ENCODE measurements at regions not wholly inside any gene's neighbourhood (a gene's known extent, or its start where the extent isn't known, plus 50 kb on each side); places are given as distances from the start of the nearest gene placed in this dataset.
"Not testable (repeated sequence)": the region's sequence is repeated elsewhere in the genome, so short reads cannot be mapped to it uniquely, and the experiment has no call there.

DNA sequence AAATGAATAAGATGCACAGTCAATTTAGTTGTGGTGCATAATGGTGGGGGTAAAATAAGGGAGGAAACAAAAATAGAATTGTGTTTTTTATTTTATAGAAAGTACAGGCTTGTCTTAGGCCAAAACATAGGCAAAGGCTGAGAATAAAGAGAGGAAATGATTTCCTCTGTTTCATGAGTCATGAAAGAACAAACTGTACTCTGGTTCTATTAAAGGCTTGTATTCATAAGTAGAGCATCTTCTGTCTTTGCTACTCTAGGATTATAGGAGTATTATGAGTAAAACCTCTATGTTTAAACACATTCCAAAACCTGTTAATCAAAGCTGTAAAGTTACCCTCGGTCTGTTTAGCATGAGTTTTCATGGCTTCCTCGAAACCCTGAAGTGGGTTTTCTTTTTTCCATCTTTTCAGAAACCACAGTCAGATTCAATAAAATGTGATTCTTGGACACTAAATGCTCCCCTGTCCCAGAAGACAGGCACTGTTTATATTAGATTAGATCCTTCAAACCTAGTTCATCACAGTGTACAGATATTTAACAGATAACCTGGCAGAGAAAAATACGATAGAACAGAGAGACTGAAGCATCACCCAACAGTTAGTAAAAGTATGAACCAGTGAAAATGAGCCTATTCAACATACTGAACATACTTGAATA lies 473.9 kb upstream of the CYLC2 start:
- no peak overlapping the region for H3K4me3 ChIP-seq (ENCODE audit: low read length)
- DNase-seq (ENCODE audit: low read depth, low spot score) = no peak

GRCh38 chr9:102519423-102519822 lies 475.7 kb upstream of the CYLC2 start:
- DNase-seq (ENCODE audit: low read depth, low spot score) = no peak
- no peak overlapping the region for H3K4me3 ChIP-seq (ENCODE audit: low read length)

DNA sequence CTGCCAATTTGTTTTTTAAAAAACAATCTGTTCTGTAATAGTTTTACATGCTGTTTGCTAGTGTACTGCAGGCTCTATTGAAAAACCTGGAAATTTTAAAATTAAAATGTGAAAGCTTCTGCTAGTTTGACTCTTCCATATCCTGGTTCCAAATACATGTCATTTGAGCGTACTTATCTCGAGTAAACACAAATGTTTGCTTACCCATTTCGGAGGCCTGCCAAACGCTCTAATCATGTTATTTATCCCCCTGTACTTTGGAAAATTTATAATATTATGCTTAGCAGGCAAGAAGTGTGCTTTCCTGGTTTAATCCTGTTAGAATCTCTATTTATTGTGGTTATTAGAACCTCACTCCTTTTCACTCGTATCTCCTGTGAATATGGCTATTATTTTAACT lies 476.8 kb upstream of the CYLC2 start:
- no peak for DNase-seq (ENCODE audit: low read depth, low spot score)
- no peak overlapping the region for H3K4me3 ChIP-seq (ENCODE audit: low read length)

GRCh38 chr9:102514541-102514940 lies 480.6 kb upstream of the CYLC2 start:
- no peak for DNase-seq (ENCODE audit: low read depth, low spot score)
- H3K4me3 ChIP-seq (ENCODE audit: low read length) = no peak overlapping the region

GRCh38 chr9:102507044-102507687 lies 488.0 kb upstream of the CYLC2 start:
- no peak for DNase-seq (ENCODE audit: low read depth, low spot score)
- no peak overlapping the region for H3K4me3 ChIP-seq (ENCODE audit: low read length)

- DNase-seq (ENCODE audit: low read depth, low spot score) = no peak
- no peak overlapping the region for H3K4me3 ChIP-seq (ENCODE audit: low read length)
Measured at GRCh38 chr9:102506406-102506805, 488.7 kb upstream of the CYLC2 start.

GRCh38 chr9:102499468-102499867 lies 495.7 kb upstream of the CYLC2 start:
- H3K4me3 ChIP-seq (ENCODE audit: low read length) = no peak overlapping the region
- DNase-seq (ENCODE audit: low read depth, low spot score) = no peak

DNA sequence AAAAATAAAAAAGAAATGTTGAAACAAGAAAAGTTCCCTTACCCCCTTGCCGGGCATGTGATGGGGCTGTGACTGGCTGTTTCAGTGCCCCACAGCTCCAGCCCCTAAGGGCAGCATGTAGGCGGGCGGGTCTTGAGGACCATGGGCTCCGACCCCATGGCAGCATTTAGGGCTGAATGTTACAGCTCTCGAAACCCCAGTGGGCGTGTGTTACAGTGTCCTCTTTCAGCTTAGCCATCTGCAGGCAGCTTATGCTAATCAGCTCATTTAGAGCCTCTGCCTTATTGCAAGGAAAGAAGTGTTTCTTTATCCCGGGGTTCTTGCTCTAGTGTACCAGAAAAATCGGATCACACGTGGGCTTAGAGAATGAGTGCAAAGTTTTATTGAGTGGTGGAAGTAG lies 497.4 kb upstream of the CYLC2 start:
- no peak overlapping the region for H3K4me3 ChIP-seq (ENCODE audit: low read length)
- DNase-seq (ENCODE audit: low read depth, low spot score) = no peak

GRCh38 chr9:102486976-102487375 lies 508.2 kb upstream of the CYLC2 start:
- not testable (repeated sequence) for H3K4me3 ChIP-seq (ENCODE audit: low read length); DNase-seq (ENCODE audit: low read depth, low spot score)

DNA sequence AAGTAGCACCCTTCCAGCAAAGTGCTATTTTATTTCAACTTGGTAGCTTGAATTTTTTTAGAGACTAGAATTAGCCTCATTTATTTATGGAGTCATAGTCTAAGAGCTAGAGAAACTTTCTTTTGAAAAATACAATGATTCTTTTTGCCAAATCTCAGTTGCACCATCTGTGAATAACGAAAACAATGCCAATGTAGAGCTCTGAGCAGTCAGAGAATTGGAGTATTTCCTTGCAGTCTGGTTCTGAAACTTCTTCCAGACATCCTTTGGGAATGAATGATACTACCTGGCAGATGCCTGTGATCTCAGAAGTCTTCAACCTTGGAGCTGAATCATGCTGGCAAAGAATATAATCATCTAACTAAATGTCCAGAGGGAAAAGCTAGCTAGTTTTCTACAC lies 511.5 kb upstream of the CYLC2 start:
- DNase-seq (ENCODE audit: low read depth, low spot score) = no peak
- H3K4me3 ChIP-seq (ENCODE audit: low read length) = no peak overlapping the region

DNA sequence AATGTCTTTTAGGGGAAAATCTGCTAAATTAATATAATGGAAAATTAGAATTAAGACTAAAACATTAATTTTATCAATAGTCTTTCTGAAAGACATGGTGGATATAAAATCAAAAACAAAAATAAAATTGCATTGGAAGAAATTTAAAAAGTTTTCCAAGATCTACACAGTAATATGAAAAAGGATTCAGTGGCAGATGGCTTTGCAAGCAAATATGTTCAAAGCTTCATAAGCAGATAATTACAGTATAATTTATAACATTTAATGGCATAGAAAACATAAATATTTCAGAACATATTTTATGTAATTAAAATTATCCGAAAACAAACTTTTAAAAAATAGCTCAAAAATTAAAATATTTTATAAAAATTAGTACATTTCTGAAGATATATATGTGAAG lies 512.4 kb upstream of the CYLC2 start:
- H3K4me3 ChIP-seq (ENCODE audit: low read length) = no peak overlapping the region
- DNase-seq (ENCODE audit: low read depth, low spot score) = no peak

GRCh38 chr9:102479191-102479590 lies 515.9 kb upstream of the CYLC2 start:
- no peak overlapping the region for H3K4me3 ChIP-seq (ENCODE audit: low read length)
- DNase-seq (ENCODE audit: low read depth, low spot score) = no peak

GRCh38 chr9:102474357-102474756 lies 520.8 kb upstream of the CYLC2 start:
- no peak for DNase-seq (ENCODE audit: low read depth, low spot score)

GRCh38 chr9:102469430-102469829 lies 525.7 kb upstream of the CYLC2 start:
- DNase-seq (ENCODE audit: low read depth, low spot score); H3K4me3 ChIP-seq (ENCODE audit: low read length): not testable (repeated sequence)

More at GRCh38 chr9:102474357-102474756, 520.8 kb upstream of the CYLC2 start:
- H3K4me3 ChIP-seq (ENCODE audit: low read length) = no peak overlapping the region

DNA sequence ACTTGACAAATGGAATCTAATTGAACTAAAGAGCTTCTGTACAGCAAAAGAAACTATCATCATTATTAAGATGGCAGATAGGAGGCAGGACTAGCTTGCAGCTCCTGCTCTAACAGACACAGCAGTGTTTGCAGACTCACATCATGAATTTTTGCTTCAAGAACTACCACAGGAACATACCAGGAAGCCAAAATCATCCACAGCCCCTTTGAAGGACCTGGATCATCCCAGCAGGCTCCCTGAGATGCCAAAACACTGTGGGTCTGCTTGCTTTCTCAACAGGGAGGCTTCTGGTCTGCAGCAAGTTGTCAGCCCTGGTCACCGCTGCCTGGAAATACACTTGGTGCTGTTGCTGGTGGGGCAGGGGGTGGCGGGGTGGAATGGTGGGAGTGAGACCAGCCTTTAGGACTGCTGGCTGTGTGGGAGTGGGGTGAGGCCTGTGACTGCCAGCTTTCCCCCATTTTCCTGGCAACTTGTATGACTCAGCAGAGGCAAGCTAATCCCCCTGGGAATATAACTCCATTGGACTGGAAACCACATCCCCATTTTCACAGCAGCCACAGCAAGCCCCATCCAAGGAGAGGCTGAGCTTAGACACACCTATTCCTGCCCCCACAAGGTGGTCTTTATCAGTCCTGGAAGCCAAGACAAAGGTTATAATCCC lies 533.8 kb upstream of the CYLC2 start:
- no peak overlapping the region for H3K4me3 ChIP-seq (ENCODE audit: low read length)
- no peak for DNase-seq (ENCODE audit: low read depth, low spot score)

- DNase-seq (ENCODE audit: low read depth, low spot score) = no peak
- no peak overlapping the region for H3K4me3 ChIP-seq (ENCODE audit: low read length)
Measured at GRCh38 chr9:102459828-102460227, 535.3 kb upstream of the CYLC2 start.

- H3K4me3 ChIP-seq (ENCODE audit: low read length) = no peak overlapping the region
- DNase-seq (ENCODE audit: low read depth, low spot score) = no peak
Measured at GRCh38 chr9:102456562-102456961, 538.6 kb upstream of the CYLC2 start.

GRCh38 chr9:102445906-102446305 lies 549.2 kb upstream of the CYLC2 start:
- DNase-seq (ENCODE audit: low read depth, low spot score) = no peak
- H3K4me3 ChIP-seq (ENCODE audit: low read length) = no peak overlapping the region

DNA sequence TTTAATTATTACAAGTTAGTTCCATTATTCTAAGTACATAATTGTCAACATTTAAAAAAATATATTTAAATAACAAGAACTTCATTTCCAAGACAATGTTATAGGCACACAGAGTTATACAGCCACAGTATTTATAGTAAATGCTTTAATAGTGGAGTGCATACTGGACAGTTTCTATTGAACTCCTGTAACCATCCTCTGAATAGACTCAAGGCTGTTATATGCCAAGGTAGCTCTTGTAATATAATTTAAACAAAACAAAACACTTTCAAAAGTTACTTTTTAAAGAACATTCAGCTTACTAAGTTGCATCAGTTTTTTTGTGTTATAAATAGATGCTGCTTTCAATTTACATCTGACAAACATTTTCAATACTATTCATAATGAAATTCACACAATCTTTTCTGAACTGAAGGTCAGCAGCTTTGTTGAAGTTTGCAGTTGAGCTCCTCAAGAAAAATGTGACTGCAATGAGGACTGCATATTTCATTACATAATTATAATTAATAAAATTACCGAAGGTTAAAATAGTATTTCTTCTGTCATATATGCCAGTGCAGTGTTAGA lies 549.9 kb upstream of the CYLC2 start:
- H3K4me3 ChIP-seq (ENCODE audit: low read length) = no peak overlapping the region
- DNase-seq (ENCODE audit: low read depth, low spot score) = no peak

- no peak for DNase-seq (ENCODE audit: low read depth, low spot score)
- H3K4me3 ChIP-seq (ENCODE audit: low read length) = no peak overlapping the region
Measured at GRCh38 chr9:102439583-102439982, 555.5 kb upstream of the CYLC2 start.

All from Jurkat, Clone E6-1 (cell line).